Endodermal cell (in vitro differentiated cells): ENCODE measurements at regions not wholly inside any gene's neighbourhood (a gene's known extent, or its start where the extent isn't known, plus 50 kb on each side); places are given as distances from the start of the nearest gene placed in this dataset.
A peak's percentile ranks its signal among the peaks of the same experiment; 100 is the strongest.
"Not testable (repeated sequence)": the region's sequence is repeated elsewhere in the genome, so short reads cannot be mapped to it uniquely, and the experiment has no call there.

Source experiments
- DNase-seq: peaks from one replicate; pipeline ENCODE4 v3.0.0-alpha.2; 2017
- H3K27ac ChIP-seq: 2 replicates; pipeline ENCODE4 v1.5.1; 2013; ENCODE audit warnings: mild to moderate bottlenecking, low read depth, low read length, moderate library complexity
- H3K27me3 ChIP-seq: 2 replicates; pipeline ENCODE4 v1.6.1; 2013; ENCODE audit warnings: mild to moderate bottlenecking, low read length, moderate library complexity; ENCODE audit not compliant: insufficient read depth, control insufficient read depth, poor library complexity, severe bottlenecking
- H3K36me3 ChIP-seq: 2 replicates; pipeline ENCODE4 v1.7.0; 2013; ENCODE audit warnings: mild to moderate bottlenecking, low read length, moderate library complexity; ENCODE audit not compliant: control insufficient read depth, insufficient read depth
- H3K4me1 ChIP-seq: one replicate; pipeline ENCODE4 v1.7.0; 2013; ENCODE audit warnings: low read length; ENCODE audit not compliant: control insufficient read depth, insufficient read depth
- H3K4me3 ChIP-seq: 2 replicates; pipeline ENCODE4 v1.5.1; 2013; ENCODE audit warnings: mild to moderate bottlenecking, low read length, moderate library complexity
- H3K9ac ChIP-seq: 2 replicates; pipeline ENCODE4 v1.6.1; 2013; ENCODE audit warnings: mild to moderate bottlenecking, low read length, moderate library complexity; ENCODE audit not compliant: poor library complexity, severe bottlenecking; ENCODE audit errors: extremely low read depth
- H3K9me3 ChIP-seq: 2 replicates; pipeline ENCODE4 v1.6.1; 2013; ENCODE audit warnings: mild to moderate bottlenecking, low read length, moderate library complexity; ENCODE audit not compliant: control insufficient read depth
- H3K27ac Mint-ChIP-seq: 2 replicates; pipeline ENCODE4 v1.8.0; 2020; ENCODE audit warnings: mixed read lengths
- H3K27me3 Mint-ChIP-seq: 2 replicates; pipeline ENCODE4 v1.8.0; 2021; ENCODE audit warnings: mild to moderate bottlenecking, mixed read lengths; ENCODE audit not compliant: insufficient read depth
- H3K36me3 Mint-ChIP-seq: 2 replicates; pipeline ENCODE4 v1.8.0; 2020; ENCODE audit warnings: low read depth, mixed read lengths
- H3K4me1 Mint-ChIP-seq: 2 replicates; pipeline ENCODE4 v1.8.0; 2020; ENCODE audit warnings: mixed read lengths
- H3K4me3 Mint-ChIP-seq: 2 replicates; pipeline ENCODE4 v1.8.0; 2020; ENCODE audit warnings: mild to moderate bottlenecking, moderate library complexity, mixed read lengths
- H3K9me3 Mint-ChIP-seq: 2 replicates; pipeline ENCODE4 v1.8.0; 2020; ENCODE audit warnings: mild to moderate bottlenecking, mixed read lengths
- WGBS, 2 experiments: methylation state at CpG; one replicate each; pipeline versions ENCODE4 v1.1.5 to v1.1.7; 2013; ENCODE audit warnings: missing lambda C conversion rate in 2 of 2, mixed read lengths in 1 of 2; ENCODE audit not compliant: insufficient coverage in 1 of 2, insufficient read length in 1 of 2; 5-methylcytosine and 5-hydroxymethylcytosine counted together
- TF ChIP-seq, protein P1 (sequence below): fragments of 200-600 bp; sonication (generic); conservative IDR thresholded peaks from 2 replicates; pipeline ENCODE4 v1.5.0; 2021; ENCODE audit warnings: antibody characterized with exemption, mild to moderate bottlenecking

DNA sequence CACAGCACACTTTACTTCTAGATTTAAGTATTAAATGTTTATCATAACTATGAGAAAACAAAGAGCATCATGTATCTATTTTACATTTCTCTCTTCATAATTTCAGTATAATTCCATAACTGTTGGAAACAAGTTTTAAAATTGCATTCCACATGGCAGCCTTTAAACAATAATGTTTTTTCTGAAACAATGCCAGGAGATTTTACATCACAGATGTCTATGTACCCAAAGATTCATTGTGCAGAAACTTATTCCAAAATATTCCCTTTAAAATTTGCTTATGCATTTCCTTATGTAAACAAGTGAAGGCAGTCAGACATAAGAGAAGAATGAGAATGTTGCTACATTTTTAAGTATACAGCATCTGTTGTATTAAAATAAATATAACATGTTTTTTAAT is 324.9 kb upstream of the COL8A1 start:
- Histone ChIP-seq H3K9me3 (no peaks in the 10 kb centered on the region), H3K27me3 (no peaks in the 10 kb centered on the region), H3K4me1 (no peaks in the 10 kb centered on the region), H3K36me3 (no peaks in the 10 kb centered on the region), H3K4me3 (no peak overlapping the region), H3K27ac (no peak overlapping the region), H3K9ac (no peak overlapping the region)
- Mint-ChIP-seq H3K4me1 (no peaks in the 10 kb centered on the region), H3K27ac (no peak overlapping the region), H3K4me3 (no peak overlapping the region), H3K36me3 (no peaks in the 10 kb centered on the region), H3K9me3 (peaks cover 14% of the 10 kb centered on the region), H3K27me3 (no peaks in the 10 kb centered on the region)
- no peak for DNase-seq
- TF ChIP-seq, protein P1, sequence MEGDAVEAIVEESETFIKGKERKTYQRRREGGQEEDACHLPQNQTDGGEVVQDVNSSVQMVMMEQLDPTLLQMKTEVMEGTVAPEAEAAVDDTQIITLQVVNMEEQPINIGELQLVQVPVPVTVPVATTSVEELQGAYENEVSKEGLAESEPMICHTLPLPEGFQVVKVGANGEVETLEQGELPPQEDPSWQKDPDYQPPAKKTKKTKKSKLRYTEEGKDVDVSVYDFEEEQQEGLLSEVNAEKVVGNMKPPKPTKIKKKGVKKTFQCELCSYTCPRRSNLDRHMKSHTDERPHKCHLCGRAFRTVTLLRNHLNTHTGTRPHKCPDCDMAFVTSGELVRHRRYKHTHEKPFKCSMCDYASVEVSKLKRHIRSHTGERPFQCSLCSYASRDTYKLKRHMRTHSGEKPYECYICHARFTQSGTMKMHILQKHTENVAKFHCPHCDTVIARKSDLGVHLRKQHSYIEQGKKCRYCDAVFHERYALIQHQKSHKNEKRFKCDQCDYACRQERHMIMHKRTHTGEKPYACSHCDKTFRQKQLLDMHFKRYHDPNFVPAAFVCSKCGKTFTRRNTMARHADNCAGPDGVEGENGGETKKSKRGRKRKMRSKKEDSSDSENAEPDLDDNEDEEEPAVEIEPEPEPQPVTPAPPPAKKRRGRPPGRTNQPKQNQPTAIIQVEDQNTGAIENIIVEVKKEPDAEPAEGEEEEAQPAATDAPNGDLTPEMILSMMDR: no peak

DNA sequence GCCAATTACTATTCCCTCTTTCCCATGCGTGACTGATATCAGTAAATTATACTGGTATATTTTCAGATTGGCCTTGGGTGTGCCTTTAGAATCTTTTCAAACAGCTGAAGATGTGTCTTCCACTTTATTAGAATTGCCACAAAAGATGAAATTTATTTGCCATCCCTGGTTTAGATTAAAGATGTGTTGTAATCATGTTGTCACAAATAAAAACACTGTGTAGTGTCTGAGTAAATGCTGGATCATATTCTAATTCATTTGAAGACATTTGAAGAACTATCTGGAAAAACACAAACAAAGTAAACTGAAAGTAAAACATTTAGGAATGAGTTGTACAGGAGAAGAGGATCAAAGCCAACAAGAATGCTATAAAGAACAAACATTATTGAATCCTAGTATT is 339.7 kb upstream of the COL8A1 start:
- no peak overlapping the region for H3K4me3 ChIP-seq
- H3K27ac Mint-ChIP-seq: no peak overlapping the region
- no peak for DNase-seq
- 94% methylated on average over 1 of the region's 1 CpG; no CpG with 5 or more reads in 1 of the 2 experiments for WGBS, 2 experiments
- H3K4me1 ChIP-seq: peaks cover 6% of the 10 kb centered on the region
- H3K4me1 Mint-ChIP-seq: peaks cover 13% of the 10 kb centered on the region
- TF ChIP-seq, protein P1: no peak
- H3K36me3 Mint-ChIP-seq: no peaks in the 10 kb centered on the region
- H3K27me3 ChIP-seq: no peaks in the 10 kb centered on the region
- H3K4me3 Mint-ChIP-seq: no peak overlapping the region
- H3K27ac ChIP-seq: no peak overlapping the region
- H3K27me3 Mint-ChIP-seq: no peaks in the 10 kb centered on the region
- H3K9me3 Mint-ChIP-seq: no peaks in the 10 kb centered on the region
- H3K9ac ChIP-seq: no peak overlapping the region
- H3K9me3 ChIP-seq: no peaks in the 10 kb centered on the region
- no peaks in the 10 kb centered on the region for H3K36me3 ChIP-seq

DNA sequence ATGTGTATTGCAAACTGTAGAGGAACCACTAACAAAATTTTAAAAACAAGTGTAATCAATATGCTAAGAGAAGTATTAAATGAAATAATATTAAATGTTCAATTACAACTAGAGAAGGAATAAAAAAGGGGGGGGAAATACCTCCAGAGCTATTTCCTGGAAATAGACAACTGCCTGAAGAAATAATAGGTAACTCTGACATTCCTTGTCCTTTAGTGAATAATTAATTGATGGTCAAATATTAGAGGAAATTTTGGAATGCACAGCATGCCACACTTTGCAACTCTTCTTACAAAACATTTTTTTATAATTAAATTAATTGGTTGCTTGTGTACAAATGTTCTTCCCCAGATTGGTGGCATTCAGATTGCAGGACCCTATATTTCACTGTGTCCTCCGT is 342.6 kb upstream of the COL8A1 start:
- Mint-ChIP-seq H3K4me3 (no peak overlapping the region), H3K4me1 (peaks cover 13% of the 10 kb centered on the region), H3K36me3 (no peaks in the 10 kb centered on the region), H3K27me3 (no peaks in the 10 kb centered on the region), H3K9me3 (no peaks in the 10 kb centered on the region), H3K27ac (no peak overlapping the region)
- Histone ChIP-seq H3K9ac (no peak overlapping the region), H3K4me1 (peaks cover 6% of the 10 kb centered on the region), H3K9me3 (no peaks in the 10 kb centered on the region), H3K4me3 (no peak overlapping the region), H3K27ac (no peak overlapping the region), H3K27me3 (no peaks in the 10 kb centered on the region), H3K36me3 (no peaks in the 10 kb centered on the region)
- 100% methylated on average over 1 of the region's 1 CpG; no CpG with 5 or more reads in 1 of the 2 experiments for WGBS, 2 experiments
- TF ChIP-seq, protein P1: no peak
- no peak for DNase-seq

DNA sequence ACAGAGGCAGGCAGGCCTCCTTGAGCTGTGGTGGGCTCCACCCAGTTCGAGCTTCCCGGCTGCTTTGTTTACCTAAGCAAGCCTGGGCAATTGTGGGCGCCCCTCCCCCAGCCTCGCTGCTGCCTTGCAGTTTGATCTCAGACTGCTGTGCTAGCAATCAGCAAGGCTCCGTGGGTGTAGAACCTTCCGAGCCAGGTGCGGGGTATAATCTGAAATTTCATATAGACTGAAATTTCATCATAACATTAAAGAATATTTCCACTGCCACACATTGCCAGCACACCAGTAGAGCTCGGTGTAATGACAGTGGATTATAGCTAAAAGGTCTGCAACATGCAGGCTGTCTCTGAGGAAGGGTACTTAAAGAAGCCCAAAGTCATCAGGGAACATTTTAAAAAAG is 344.3 kb upstream of the COL8A1 start:
- peak overlapping the region; percentile 35 for H3K4me3 Mint-ChIP-seq
- not testable (repeated sequence) for H3K27me3 Mint-ChIP-seq, H3K36me3 Mint-ChIP-seq, H3K27ac ChIP-seq, H3K4me1 ChIP-seq, H3K9ac ChIP-seq, H3K36me3 ChIP-seq, H3K9me3 Mint-ChIP-seq, H3K27me3 ChIP-seq, H3K9me3 ChIP-seq
- H3K4me1 Mint-ChIP-seq: peaks cover 13% of the 10 kb centered on the region
- H3K27ac Mint-ChIP-seq: peak overlapping the region; percentile 20
- peak; percentile 54 for DNase-seq
- WGBS, 2 experiments: 3 to 17% methylated on average over 1 to 8 of the region's 8 CpGs
- H3K4me3 ChIP-seq: peak overlapping the region; percentile 72
